ENCODE measurements at regions not wholly inside any gene's neighbourhood (a gene's known extent, or its start where the extent isn't known, plus 50 kb on each side); places are given as distances from the start of the nearest gene placed in this dataset.
"Not testable (repeated sequence)": the region's sequence is repeated elsewhere in the genome, so short reads cannot be mapped to it uniquely, and the experiment has no call there.

- no peak overlapping the region for H3K4me3 ChIP-seq (ENCODE audit: low read depth, low read length)
- no peak for TF ChIP-seq CTCF (IDR thresholded peaks at IDR 0.05; ENCODE audit: low read depth, low read length)
- no peak for DNase-seq (ENCODE audit: low read depth, low spot score)
- in situ Hi-C loops (cut with HindIII; ENCODE audit: low sequenced_read_pairs), result no loop called here
Observed at GRCh38 chrX:39063702-39064101, 262.4 kb downstream of the MID1IP1 start.

- in situ Hi-C loops (cut with HindIII; ENCODE audit: low sequenced_read_pairs), result no loop called here
- no peak for TF ChIP-seq CTCF (IDR thresholded peaks at IDR 0.05; ENCODE audit: low read depth, low read length)
- no peak for DNase-seq (ENCODE audit: low read depth, low spot score)
- H3K4me3 ChIP-seq (ENCODE audit: low read depth, low read length), result no peak overlapping the region
Observed at GRCh38 chrX:39065051-39065871, 264.0 kb downstream of the MID1IP1 start.

DNA sequence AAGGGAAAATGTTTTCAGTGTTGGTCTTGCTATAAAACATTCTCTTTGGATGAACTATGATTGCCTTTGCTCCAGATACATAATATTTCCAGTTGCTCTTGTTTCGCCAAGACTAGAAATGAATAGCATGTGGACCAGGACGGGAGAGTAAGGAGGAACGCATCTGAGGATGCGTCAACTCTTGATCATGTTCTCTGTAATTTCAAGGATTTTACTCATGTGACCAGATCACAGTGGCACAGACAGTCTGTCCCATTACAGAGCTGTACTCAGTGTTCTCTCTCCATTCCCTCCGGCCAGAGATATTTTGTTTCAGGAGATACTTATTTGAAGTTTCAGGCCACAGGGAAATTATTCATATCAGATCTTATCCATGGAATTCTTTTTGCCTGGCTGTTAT, 266.6 kb downstream of the MID1IP1 start:
- no peak for DNase-seq (ENCODE audit: low read depth, low spot score)
- no peak for TF ChIP-seq CTCF (IDR thresholded peaks at IDR 0.05; ENCODE audit: low read depth, low read length)
- in situ Hi-C loops (cut with HindIII; ENCODE audit: low sequenced_read_pairs), result no loop called here
- no peak overlapping the region for H3K4me3 ChIP-seq (ENCODE audit: low read depth, low read length)

- H3K4me3 ChIP-seq (ENCODE audit: low read depth, low read length); in situ Hi-C loops (cut with HindIII; ENCODE audit: low sequenced_read_pairs); DNase-seq (ENCODE audit: low read depth, low spot score): not testable (repeated sequence)
Observed at GRCh38 chrX:39068634-39069033, 267.4 kb downstream of the MID1IP1 start.

- in situ Hi-C loops (cut with HindIII; ENCODE audit: low sequenced_read_pairs), result no loop called here
- no peak for TF ChIP-seq CTCF (IDR thresholded peaks at IDR 0.05; ENCODE audit: low read depth, low read length)
- no peak overlapping the region for H3K4me3 ChIP-seq (ENCODE audit: low read depth, low read length)
- DNase-seq (ENCODE audit: low read depth, low spot score), result no peak
Observed at GRCh38 chrX:39070009-39070408, 268.8 kb downstream of the MID1IP1 start.

DNA sequence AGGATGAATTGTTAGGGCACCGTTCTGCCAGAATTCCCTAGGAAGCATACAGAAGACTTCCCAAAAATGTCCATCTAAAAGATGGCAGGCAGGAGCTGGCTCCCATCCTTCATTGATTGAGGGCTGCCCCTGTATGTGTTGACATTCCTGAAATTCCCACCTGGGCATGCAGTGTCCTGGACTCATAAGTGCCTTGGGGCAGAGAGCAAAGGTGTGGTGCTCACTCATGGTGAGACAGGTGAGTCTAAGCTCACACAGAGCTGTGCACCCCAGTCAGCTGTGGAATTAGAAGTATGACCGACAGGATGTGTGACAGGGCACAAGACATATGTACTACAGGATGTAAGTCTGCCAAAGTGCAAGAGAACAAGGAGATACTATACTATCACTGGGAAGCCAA, 271.9 kb downstream of the MID1IP1 start:
- no peak for TF ChIP-seq CTCF (IDR thresholded peaks at IDR 0.05; ENCODE audit: low read depth, low read length)
- no peak overlapping the region for H3K4me3 ChIP-seq (ENCODE audit: low read depth, low read length)
- in situ Hi-C loops (cut with HindIII; ENCODE audit: low sequenced_read_pairs), result no loop called here
- DNase-seq (ENCODE audit: low read depth, low spot score), result no peak

GRCh38 chrX:39096599-39096998, 295.3 kb downstream of the MID1IP1 start:
- H3K4me3 ChIP-seq (ENCODE audit: low read depth, low read length), result no peak overlapping the region
- no peak for TF ChIP-seq CTCF (IDR thresholded peaks at IDR 0.05; ENCODE audit: low read depth, low read length)
- in situ Hi-C loops (cut with HindIII; ENCODE audit: low sequenced_read_pairs), result no loop called here
- no peak for DNase-seq (ENCODE audit: low read depth, low spot score)
